GM23248 (cell line): ENCODE measurements at regions not wholly inside any gene's neighbourhood (a gene's known extent, or its start where the extent isn't known, plus 50 kb on each side); places are given as distances from the start of the nearest gene placed in this dataset.

Experiments used
- DNase-seq: peaks from one replicate; pipeline ENCODE4 v3.0.0-alpha.2; 2015
- H2AFZ ChIP-seq: fragments of 200-600 bp; sonication (generic); 2 replicates; pipeline ENCODE4 v1.6.1; 2016; ENCODE audit warnings: antibody characterized with exemption
- H3F3A ChIP-seq: fragments of 200-600 bp; sonication (generic); 2 replicates; pipeline ENCODE4 v1.6.1; 2016; ENCODE audit warnings: mild to moderate bottlenecking, antibody characterized with exemption, mixed run types; ENCODE audit not compliant: insufficient read depth
- H3K27ac ChIP-seq: fragments of 200-600 bp; sonication (generic); 2 replicates; pipeline ENCODE4 v1.5.1; 2016; ENCODE audit warnings: mild to moderate bottlenecking
- H3K27me3 ChIP-seq: fragments of 200-600 bp; sonication (generic); replicated peaks from 2 replicates; pipeline ENCODE4 v1.6.1; 2016; ENCODE audit warnings: mild to moderate bottlenecking; ENCODE audit not compliant: insufficient read depth
- H3K36me3 ChIP-seq: fragments of 200-600 bp; sonication (generic); 2 replicates; pipeline ENCODE4 v1.6.1; 2016; ENCODE audit warnings: low read depth, mild to moderate bottlenecking
- H3K4me1 ChIP-seq: fragments of 200-600 bp; sonication (generic); 2 replicates; pipeline ENCODE4 v1.6.1; 2016; ENCODE audit warnings: mild to moderate bottlenecking; ENCODE audit not compliant: insufficient read depth
- H3K4me2 ChIP-seq: fragments of 200-600 bp; sonication (generic); one replicate; pipeline ENCODE4 v1.6.1; 2016; ENCODE audit warnings: mild to moderate bottlenecking; ENCODE audit not compliant: unreplicated experiment
- H3K4me3 ChIP-seq: fragments of 200-600 bp; sonication (generic); 2 replicates; pipeline ENCODE4 v1.5.1; 2016; ENCODE audit warnings: mild to moderate bottlenecking
- H3K79me2 ChIP-seq: fragments of 200-600 bp; sonication (generic); 2 replicates; pipeline ENCODE4 v1.6.1; 2016; ENCODE audit warnings: mild to moderate bottlenecking; ENCODE audit not compliant: insufficient read depth
- H3K9ac ChIP-seq: fragments of 200-600 bp; sonication (generic); 2 replicates; pipeline ENCODE4 v1.6.1; 2016; ENCODE audit warnings: mild to moderate bottlenecking
- H3K9me2 ChIP-seq: fragments of 200-600 bp; sonication (generic); 2 replicates; pipeline ENCODE4 v1.6.1; 2016; ENCODE audit warnings: mixed run types, mild to moderate bottlenecking, moderate library complexity; ENCODE audit not compliant: insufficient read depth
- H3K9me3 ChIP-seq: fragments of 200-600 bp; sonication (generic); one replicate; pipeline ENCODE4 v1.6.1; 2017; ENCODE audit warnings: low read depth
- H4K20me1 ChIP-seq: fragments of 200-600 bp; sonication (generic); 2 replicates; pipeline ENCODE4 v1.6.0; 2016; ENCODE audit not compliant: insufficient read depth
- EZH2 ChIP-seq: fragments of 200-600 bp; sonication (generic); IDR thresholded peaks from 2 replicates; pipeline ENCODE4 v1.6.1; 2018; ENCODE audit warnings: antibody characterized with exemption, mild to moderate bottlenecking; ENCODE audit not compliant: insufficient read depth, poor library complexity, severe bottlenecking
- EZH2phosphoT487 ChIP-seq: fragments of 200-600 bp; sonication (generic); IDR thresholded peaks from 2 replicates; pipeline ENCODE4 v1.6.1; 2018; ENCODE audit warnings: antibody characterized with exemption, moderate library complexity, mild to moderate bottlenecking, low read depth; ENCODE audit not compliant: insufficient read depth
- WGBS, 2 experiments: methylation state at CpG; one replicate each; pipeline ENCODE4 v1.1.6; 2015 to 2017; ENCODE audit warnings: low lambda C conversion rate in 2 of 2, low coverage in 1 of 2; ENCODE audit errors: missing lambda C conversion rate in 2 of 2; 5-methylcytosine and 5-hydroxymethylcytosine counted together
- in situ Hi-C: fragments of 300-500 bp; cut with MboI; formaldehyde crosslinking; loops from 2 replicates; pipeline ENCODE4 v1.15.0; 2020

DNA sequence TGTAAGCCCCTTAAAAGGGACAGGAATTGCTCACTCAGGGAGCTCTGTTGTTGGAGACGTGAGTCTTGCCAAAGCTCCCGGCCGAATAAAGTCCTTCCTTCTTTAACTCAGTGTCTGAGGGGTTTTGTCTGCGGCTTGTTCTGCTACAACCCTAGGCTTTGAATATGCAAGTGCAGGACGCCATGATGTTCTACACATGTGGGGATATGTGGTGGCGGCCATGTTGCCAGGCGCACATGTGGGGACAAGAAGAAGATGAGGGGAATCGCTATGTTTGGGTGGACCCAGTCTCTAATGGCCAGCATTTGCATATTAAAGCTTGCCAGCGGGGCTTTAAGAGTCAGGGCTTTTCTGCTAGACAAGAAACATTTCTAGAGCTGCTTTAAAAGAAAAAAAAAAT is 96.8 kb upstream of the CA10 start:
- Histone ChIP-seq H2AFZ (no peak overlapping the region), H3K9me2 (no peaks in the 10 kb centered on the region), H3K79me2 (no peaks in the 10 kb centered on the region), H3K4me1 (no peaks in the 10 kb centered on the region), H3K27me3 (no peaks in the 10 kb centered on the region), H3K36me3 (no peaks in the 10 kb centered on the region), H3K4me3 (no peak overlapping the region), H3K4me2 (no peak overlapping the region), H3K9me3 (no peaks in the 10 kb centered on the region), H3F3A (no peaks in the 10 kb centered on the region), H3K27ac (no peak overlapping the region), H3K9ac (no peak overlapping the region), H4K20me1 (no peaks in the 10 kb centered on the region)
- no peak for DNase-seq
- WGBS, 2 experiments: 30 to 31% methylated on average over 9 of the region's 9 CpGs
- in situ Hi-C loops: no loop called here
- TF ChIP-seq EZH2phosphoT487 (no peak), EZH2 (no peak)

DNA sequence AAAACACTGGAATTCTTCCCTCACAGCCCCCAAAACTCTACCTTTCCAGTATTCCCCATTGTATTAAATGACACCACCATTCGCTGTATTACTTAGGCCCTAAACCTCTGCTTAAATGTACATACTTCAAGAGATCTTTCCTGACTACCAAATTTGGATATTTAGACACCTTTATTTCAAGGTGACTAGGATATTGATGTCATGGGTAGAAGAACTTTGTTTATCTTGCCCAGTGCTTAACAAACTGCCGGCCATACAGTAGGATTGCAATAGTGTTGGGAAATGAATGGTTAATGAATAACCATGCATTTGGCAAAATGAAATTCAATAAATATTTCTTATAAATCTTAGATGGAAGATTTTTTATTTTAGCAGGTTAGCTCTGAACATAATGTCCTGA is 86.2 kb upstream of the CA10 start:
- DNase-seq: no peak

DNA sequence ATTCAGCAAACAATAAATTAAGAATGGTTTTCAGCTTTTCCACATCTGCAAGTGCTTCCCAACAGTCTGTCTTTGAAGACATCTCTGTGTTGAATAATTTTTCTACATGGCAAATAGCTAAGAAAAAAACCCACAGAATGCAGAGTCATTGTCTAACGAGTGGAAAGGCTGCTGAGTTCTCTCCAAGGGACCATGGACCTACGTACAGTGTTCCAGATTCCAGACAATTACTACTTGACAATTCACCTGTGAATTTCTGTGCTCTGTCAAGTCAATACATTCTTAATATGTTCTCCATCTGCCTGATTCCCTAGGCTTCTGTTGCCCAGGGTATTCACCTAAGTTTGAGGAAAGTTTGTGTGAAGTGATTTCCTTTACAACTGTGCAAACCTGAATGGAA is 83.8 kb upstream of the CA10 start:
- Histone ChIP-seq H3K9me3 (no peaks in the 10 kb centered on the region), H3K4me2 (no peak overlapping the region), H3K9ac (no peak overlapping the region), H3K79me2 (no peaks in the 10 kb centered on the region), H3K4me3 (no peak overlapping the region), H3K27ac (no peak overlapping the region), H3K27me3 (no peaks in the 10 kb centered on the region), H3K4me1 (no peaks in the 10 kb centered on the region), H3K9me2 (no peaks in the 10 kb centered on the region), H2AFZ (no peak overlapping the region), H3F3A (no peaks in the 10 kb centered on the region), H3K36me3 (no peaks in the 10 kb centered on the region), H4K20me1 (no peaks in the 10 kb centered on the region)
- TF ChIP-seq EZH2 (no peak), EZH2phosphoT487 (no peak)
- in situ Hi-C loops: no loop called here
- DNase-seq: no peak
- 3 to 5% methylated on average over 2 of the region's 2 CpGs for WGBS, 2 experiments

More for the DNA sequence above, 86.2 kb upstream of the CA10 start:
- Histone ChIP-seq H3K9ac (no peak overlapping the region), H3K4me2 (no peak overlapping the region), H3K9me3 (no peaks in the 10 kb centered on the region), H3K27me3 (no peaks in the 10 kb centered on the region), H3F3A (no peaks in the 10 kb centered on the region), H3K4me3 (no peak overlapping the region), H4K20me1 (no peaks in the 10 kb centered on the region), H2AFZ (no peak overlapping the region), H3K27ac (no peak overlapping the region), H3K79me2 (no peaks in the 10 kb centered on the region), H3K9me2 (no peaks in the 10 kb centered on the region), H3K4me1 (no peaks in the 10 kb centered on the region), H3K36me3 (no peaks in the 10 kb centered on the region)
- TF ChIP-seq EZH2phosphoT487 (no peak), EZH2 (no peak)
- in situ Hi-C loops: no loop called here
- 48 to 62% methylated on average over 2 of the region's 2 CpGs for WGBS, 2 experiments

DNA sequence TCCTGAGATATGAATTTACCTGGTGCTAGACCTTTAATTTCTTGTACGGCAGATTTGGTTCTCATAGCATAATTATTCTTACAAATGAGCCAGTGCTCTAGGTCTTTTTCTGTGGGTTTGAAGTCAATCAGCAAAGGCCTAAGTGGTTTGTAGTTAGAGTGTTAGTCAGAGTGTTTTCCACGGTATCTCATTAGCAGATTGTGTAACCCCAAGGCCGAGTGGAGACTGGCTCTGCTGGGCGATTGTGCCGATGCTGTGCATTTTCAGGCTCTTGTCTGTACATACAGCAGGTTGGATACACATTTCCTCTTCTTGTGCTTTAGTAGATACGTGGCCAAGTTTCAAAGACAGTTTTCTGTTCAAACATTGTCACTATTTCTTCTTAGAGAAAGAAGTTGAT is 78.6 kb upstream of the CA10 start:
- H3K9me3 ChIP-seq: no peaks in the 10 kb centered on the region
- no peaks in the 10 kb centered on the region for H3K36me3 ChIP-seq
- in situ Hi-C loops: no loop called here
- no peaks in the 10 kb centered on the region for H3K4me1 ChIP-seq
- no peak overlapping the region for H3K4me2 ChIP-seq
- H2AFZ ChIP-seq: no peak overlapping the region
- no peaks in the 10 kb centered on the region for H3K9me2 ChIP-seq
- H3K79me2 ChIP-seq: no peaks in the 10 kb centered on the region
- no peaks in the 10 kb centered on the region for H4K20me1 ChIP-seq
- H3K27me3 ChIP-seq: no peaks in the 10 kb centered on the region
- no peak overlapping the region for H3K9ac ChIP-seq
- TF ChIP-seq EZH2 (no peak), EZH2phosphoT487 (no peak)
- H3K27ac ChIP-seq: no peak overlapping the region
- no peak for DNase-seq
- no peak overlapping the region for H3K4me3 ChIP-seq
- no peaks in the 10 kb centered on the region for H3F3A ChIP-seq
- 30 to 32% methylated on average over 6 of the region's 6 CpGs for WGBS, 2 experiments

DNA sequence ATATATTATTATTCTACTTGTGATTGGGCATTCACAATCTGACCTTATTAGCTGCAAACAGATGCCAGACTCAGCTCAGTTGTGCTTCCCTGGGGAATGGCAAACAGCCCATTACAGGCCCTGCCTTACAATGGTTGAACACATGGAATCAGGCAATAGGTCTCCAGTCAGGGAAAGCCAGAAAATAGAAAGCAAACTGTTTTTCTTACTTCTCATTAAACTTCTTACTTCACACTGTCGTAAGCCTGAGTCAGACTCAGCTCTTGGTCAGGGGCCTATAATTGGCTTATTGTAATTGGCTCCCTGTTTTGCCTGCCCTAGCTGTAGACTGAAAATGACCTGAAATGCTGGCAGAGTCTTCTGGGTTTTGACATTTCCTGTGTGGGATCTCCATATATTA is 77.0 kb upstream of the CA10 start:
- no peak overlapping the region for H3K9ac ChIP-seq
- H3F3A ChIP-seq: no peaks in the 10 kb centered on the region
- TF ChIP-seq EZH2phosphoT487: no peak
- no peak overlapping the region for H3K4me2 ChIP-seq
- no peaks in the 10 kb centered on the region for H3K9me2 ChIP-seq
- no peak overlapping the region for H2AFZ ChIP-seq
- no peaks in the 10 kb centered on the region for H3K36me3 ChIP-seq
- no peak overlapping the region for H3K4me3 ChIP-seq
- WGBS, 2 experiments: 0 to 5% methylated on average over 1 of the region's 1 CpG
- in situ Hi-C loops: no loop called here
- no peaks in the 10 kb centered on the region for H4K20me1 ChIP-seq
- no peaks in the 10 kb centered on the region for H3K27me3 ChIP-seq
- H3K27ac ChIP-seq: no peak overlapping the region
- no peak for DNase-seq
- H3K79me2 ChIP-seq: no peaks in the 10 kb centered on the region
- no peaks in the 10 kb centered on the region for H3K4me1 ChIP-seq
- H3K9me3 ChIP-seq: no peaks in the 10 kb centered on the region
